SK-N-SH (cell line): ENCODE measurements at regions not wholly inside any gene's neighbourhood (a gene's known extent, or its start where the extent isn't known, plus 50 kb on each side); places are given as distances from the start of the nearest gene placed in this dataset.

Experiments
- CTCF ChIA-PET: fragments of 300-600, 350-600 bp; formaldehyde crosslinking; extraction: SDS; loops from one replicate; lab custom pipeline; 2021; lab: Yijun Ruan, JAX
- POLR2A ChIA-PET: fragments of 350-600 bp; sonication (Branson Sonifier 250); formaldehyde crosslinking; extraction: SDS; loops from one replicate; lab custom pipeline; 2020; ENCODE audit warnings: antibody characterized with exemption, inconsistent platforms; lab: Yijun Ruan, JAX
- DNase-seq: peaks from one replicate; pipeline ENCODE4 v3.0.0; 2012
- H2AFZ ChIP-seq: fragments of 200-600 bp; sonication (generic); 2 replicates; pipeline ENCODE4 v1.8.1; 2016; ENCODE audit warnings: antibody characterized with exemption, mild to moderate bottlenecking, low read depth
- H3F3A ChIP-seq: fragments of 200-600 bp; sonication (generic); replicated peaks from 2 replicates; pipeline ENCODE3; 2016; ENCODE audit warnings: antibody characterized with exemption, mild to moderate bottlenecking; ENCODE audit not compliant: insufficient read depth
- H3K27ac ChIP-seq, 2 experiments: fragments of 200-500 bp in 1 of 2; fragments of 200-600 bp in 1 of 2; sonication (Bioruptor generic) in 1 of 2; sonication (generic), shearing (Covaris generic) in 1 of 2; 2 replicates each; pipeline versions ENCODE4 v1.5.1 to v1.6.1; 2014 to 2016; ENCODE audit warnings: low read depth in 2 of 2, inconsistent platforms in 1 of 2, low read length in 1 of 2, mild to moderate bottlenecking in 1 of 2, mixed read lengths in 1 of 2
- H3K27me3 ChIP-seq: fragments of 200-600 bp; sonication (generic), shearing (Covaris generic); 2 replicates; pipeline ENCODE4 v1.6.1; 2016; ENCODE audit warnings: mixed run types; ENCODE audit not compliant: insufficient read depth
- H3K36me3 ChIP-seq, 2 experiments: fragments of 200-500 bp in 1 of 2; fragments of 200-600 bp in 1 of 2; sonication (Bioruptor generic) in 1 of 2; sonication (generic) in 1 of 2; replicated peaks in 1 of 2; 2 replicates each; pipeline versions ENCODE3 to v1.5.1; 2014 to 2016; ENCODE audit warnings: low read length in 1 of 2, mild to moderate bottlenecking in 1 of 2; ENCODE audit not compliant: insufficient read depth in 2 of 2, control insufficient read depth in 1 of 2
- H3K4me1 ChIP-seq, 2 experiments: fragments of 200-500 bp in 1 of 2; fragments of 200-600 bp in 1 of 2; sonication (Bioruptor generic) in 1 of 2; sonication (generic), shearing (Covaris generic) in 1 of 2; 2 replicates each; pipeline versions ENCODE4 v1.5.1 to v1.6.1; 2014 to 2016; ENCODE audit warnings: low read depth in 1 of 2, low read length in 1 of 2, mixed run types in 1 of 2; ENCODE audit not compliant: insufficient read depth in 2 of 2, control insufficient read depth in 1 of 2
- H3K4me2 ChIP-seq: fragments of 200-600 bp; sonication (generic), shearing (Covaris generic); 2 replicates; pipeline ENCODE4 v1.6.1; 2017; ENCODE audit warnings: mixed run types
- H3K4me3 ChIP-seq, 2 experiments: fragments of 200-500 bp in 1 of 2; fragments of 200-600 bp in 1 of 2; sonication (Bioruptor generic) in 1 of 2; sonication (generic), shearing (Covaris generic) in 1 of 2; 2 replicates each; pipeline versions ENCODE4 v1.5.1 to v1.8.1; 2014 to 2016; ENCODE audit warnings: low read depth in 2 of 2, inconsistent platforms in 1 of 2, low read length in 1 of 2, mild to moderate bottlenecking in 1 of 2, mixed read lengths in 1 of 2, moderate library complexity in 1 of 2
- H3K79me2 ChIP-seq: fragments of 200-600 bp; sonication (generic); 2 replicates; pipeline ENCODE4 v1.8.1; 2017; ENCODE audit warnings: mild to moderate bottlenecking; ENCODE audit not compliant: insufficient read depth
- H3K9ac ChIP-seq: fragments of 200-600 bp; sonication (generic); 2 replicates; pipeline ENCODE4 v1.6.1; 2017; ENCODE audit warnings: mixed run types
- H3K9me2 ChIP-seq: fragments of 200-600 bp; sonication (generic); 2 replicates; pipeline ENCODE4 v1.6.1; 2017; ENCODE audit warnings: mixed run types
- H3K9me3 ChIP-seq: fragments of 200-600 bp; sonication (generic); 2 replicates; pipeline ENCODE4 v1.6.1; 2017; ENCODE audit warnings: mixed run types, mild to moderate bottlenecking, moderate library complexity
- H4K20me1 ChIP-seq: fragments of 200-600 bp; sonication (generic); 2 replicates; pipeline ENCODE4 v1.6.1; 2017; ENCODE audit warnings: mild to moderate bottlenecking, mixed run types; ENCODE audit not compliant: insufficient read depth
- CHD2 ChIP-seq: fragments of 150-350 bp; IDR thresholded peaks from 2 replicates; pipeline ENCODE4 v1.6.1; 2018; ENCODE audit warnings: low read length; ENCODE audit not compliant: partially characterized antibody
- ELF1 ChIP-seq: IDR thresholded peaks from 2 replicates; pipeline ENCODE4 v1.4.0; 2012
- EP300 ChIP-seq, 2 experiments: IDR thresholded peaks; 2 replicates each; pipeline versions ENCODE4 v1.4.0 to v1.6.1; 2012; ENCODE audit warnings: borderline replicate concordance in 1 of 2, low read depth in 1 of 2, low read length in 1 of 2
- FOSL2 ChIP-seq: IDR thresholded peaks from 2 replicates; pipeline ENCODE4 v1.4.0; 2012; ENCODE audit warnings: low read depth, mild to moderate bottlenecking, moderate library complexity, borderline replicate concordance
- FOXJ3 ChIP-seq: sonication (generic); formaldehyde crosslinking; IDR thresholded peaks from 2 replicates; pipeline ENCODE4 v1.5.1; 2020; ENCODE audit warnings: mild to moderate bottlenecking, missing genetic modification reagents
- FOXM1 ChIP-seq: IDR thresholded peaks from 2 replicates; pipeline ENCODE4 v1.4.0; 2012; ENCODE audit warnings: low read depth, mild to moderate bottlenecking
- GATA2 ChIP-seq: sonication (generic); formaldehyde crosslinking; IDR thresholded peaks from 2 replicates; pipeline ENCODE4 v1.5.0; 2020; ENCODE audit warnings: mild to moderate bottlenecking, missing genetic modification reagents
- JUND ChIP-seq: IDR thresholded peaks from 2 replicates; pipeline ENCODE4 v1.4.0; 2012
- MXI1 ChIP-seq: IDR thresholded peaks from 2 replicates; pipeline ENCODE4 v1.6.1; 2012; ENCODE audit warnings: mild to moderate bottlenecking, low read depth, low read length, improper control_type of control experiment
- NFIC ChIP-seq: IDR thresholded peaks from 2 replicates; pipeline ENCODE4 v1.4.0; 2012; ENCODE audit warnings: borderline replicate concordance
- RCOR1 ChIP-seq: fragments of 150-350 bp; IDR thresholded peaks from 2 replicates; pipeline ENCODE4 v1.6.1; 2017; ENCODE audit warnings: antibody characterized with exemption, low read length
- TAF1 ChIP-seq: IDR thresholded peaks from 2 replicates; pipeline ENCODE4 v1.6.1; 2012; ENCODE audit warnings: low read depth, mild to moderate bottlenecking, low read length, moderate library complexity, borderline replicate concordance
- TCF12 ChIP-seq: IDR thresholded peaks from 2 replicates; pipeline ENCODE4 v1.4.0; 2012
- WGBS: methylation state at CpG from one replicate; pipeline ENCODE4 v1.1.6; 2017; ENCODE audit warnings: low lambda C conversion rate; 5-methylcytosine and 5-hydroxymethylcytosine counted together
- TF ChIP-seq, protein P1 (sequence below): fragments of 150-350 bp; IDR thresholded peaks from 2 replicates; pipeline ENCODE4 v1.6.1; 2016; ENCODE audit warnings: mild to moderate bottlenecking, low read depth, low read length
- TF ChIP-seq, protein P2 (sequence below): IDR thresholded peaks from 2 replicates; pipeline ENCODE4; 2012
- TF ChIP-seq, protein P3 (sequence below): fragments of 150-350 bp; IDR thresholded peaks from 2 replicates; pipeline ENCODE4 v1.6.1; 2017; ENCODE audit warnings: antibody characterized with exemption, low read length, low read depth, borderline replicate concordance
- TF ChIP-seq, protein P4 (sequence below): IDR thresholded peaks from 2 replicates; pipeline ENCODE4 v1.4.0; 2012; ENCODE audit warnings: low read depth, borderline replicate concordance
- TF ChIP-seq, protein P5 (sequence below): IDR thresholded peaks from 2 replicates; pipeline ENCODE4 v1.4.0; 2012; ENCODE audit warnings: low read depth, borderline replicate concordance
- TF ChIP-seq, protein P6 (sequence below): IDR thresholded peaks from 2 replicates; pipeline ENCODE4 v1.6.1; 2012; ENCODE audit warnings: mild to moderate bottlenecking, low read depth, low read length, moderate library complexity
- TF ChIP-seq, protein P7 (sequence below): fragments of 200-600 bp; sonication (generic); IDR thresholded peaks from 2 replicates; pipeline ENCODE4 v1.6.1; 2017; ENCODE audit warnings: antibody characterized with exemption, mild to moderate bottlenecking, moderate library complexity

DNA sequence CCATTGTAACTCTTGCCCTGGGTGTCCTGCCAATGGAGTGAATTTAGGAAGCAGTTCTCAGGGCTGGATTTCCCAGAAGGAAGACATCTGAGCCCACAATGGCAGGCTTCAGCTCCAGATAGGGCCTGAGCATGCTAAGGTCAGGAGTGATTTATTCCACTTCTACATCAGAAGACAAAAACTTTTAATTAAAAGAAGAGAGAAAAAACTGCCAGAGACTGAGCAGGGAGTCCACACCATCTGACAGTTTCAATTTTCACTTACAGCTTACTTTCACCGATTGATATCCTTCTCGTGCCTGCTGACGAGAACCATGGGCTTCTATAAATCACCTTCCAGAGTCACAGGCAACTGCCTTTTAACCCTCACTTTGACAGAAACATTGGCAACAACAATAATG lies 228.3 kb upstream of the BRINP1 start:
- no peaks in the 10 kb centered on the region for H3F3A ChIP-seq
- H3K4me1 ChIP-seq, result no peaks in the 10 kb centered on the region
- no peaks in the 10 kb centered on the region for H4K20me1 ChIP-seq
- no peak overlapping the region for H3K9ac ChIP-seq
- no peak overlapping the region for H3K27ac ChIP-seq
- no peak overlapping the region for H2AFZ ChIP-seq
- CTCF ChIA-PET, result no interaction called here
- POLR2A ChIA-PET, result no interaction called here
- no peaks in the 10 kb centered on the region for H3K27me3 ChIP-seq
- H3K4me2 ChIP-seq, result no peak overlapping the region
- no peaks in the 10 kb centered on the region for H3K79me2 ChIP-seq
- H3K36me3 ChIP-seq, result no peaks in the 10 kb centered on the region
- no peaks in the 10 kb centered on the region for H3K9me2 ChIP-seq
- H3K9me3 ChIP-seq, result no peaks in the 10 kb centered on the region
- TF ChIP-seq, protein P1, sequence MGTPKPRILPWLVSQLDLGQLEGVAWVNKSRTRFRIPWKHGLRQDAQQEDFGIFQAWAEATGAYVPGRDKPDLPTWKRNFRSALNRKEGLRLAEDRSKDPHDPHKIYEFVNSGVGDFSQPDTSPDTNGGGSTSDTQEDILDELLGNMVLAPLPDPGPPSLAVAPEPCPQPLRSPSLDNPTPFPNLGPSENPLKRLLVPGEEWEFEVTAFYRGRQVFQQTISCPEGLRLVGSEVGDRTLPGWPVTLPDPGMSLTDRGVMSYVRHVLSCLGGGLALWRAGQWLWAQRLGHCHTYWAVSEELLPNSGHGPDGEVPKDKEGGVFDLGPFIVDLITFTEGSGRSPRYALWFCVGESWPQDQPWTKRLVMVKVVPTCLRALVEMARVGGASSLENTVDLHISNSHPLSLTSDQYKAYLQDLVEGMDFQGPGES, result no peak
- TF ChIP-seq, protein P2, sequence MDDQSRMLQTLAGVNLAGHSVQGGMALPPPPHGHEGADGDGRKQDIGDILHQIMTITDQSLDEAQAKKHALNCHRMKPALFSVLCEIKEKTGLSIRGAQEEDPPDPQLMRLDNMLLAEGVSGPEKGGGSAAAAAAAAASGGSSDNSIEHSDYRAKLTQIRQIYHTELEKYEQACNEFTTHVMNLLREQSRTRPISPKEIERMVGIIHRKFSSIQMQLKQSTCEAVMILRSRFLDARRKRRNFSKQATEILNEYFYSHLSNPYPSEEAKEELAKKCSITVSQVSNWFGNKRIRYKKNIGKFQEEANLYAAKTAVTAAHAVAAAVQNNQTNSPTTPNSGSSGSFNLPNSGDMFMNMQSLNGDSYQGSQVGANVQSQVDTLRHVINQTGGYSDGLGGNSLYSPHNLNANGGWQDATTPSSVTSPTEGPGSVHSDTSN, result no peak
- TF ChIP-seq CHD2 (no peak), ELF1 (no peak), TAF1 (no peak), GATA2 (CRISPR knock-in tag) (no peak), TCF12 (no peak), MXI1 (no peak), FOSL2 (no peak), JUND (no peak), RCOR1 (no peak), NFIC (no peak), EP300 (IDR thresholded peaks at IDR 0.05; ENCODE audit: borderline replicate concordance in 1 of 2, low read depth in 1 of 2, low read length in 1 of 2) (no peak), FOXM1 (no peak), FOXJ3 (CRISPR knock-in tag) (no peak)
- TF ChIP-seq, protein P3, sequence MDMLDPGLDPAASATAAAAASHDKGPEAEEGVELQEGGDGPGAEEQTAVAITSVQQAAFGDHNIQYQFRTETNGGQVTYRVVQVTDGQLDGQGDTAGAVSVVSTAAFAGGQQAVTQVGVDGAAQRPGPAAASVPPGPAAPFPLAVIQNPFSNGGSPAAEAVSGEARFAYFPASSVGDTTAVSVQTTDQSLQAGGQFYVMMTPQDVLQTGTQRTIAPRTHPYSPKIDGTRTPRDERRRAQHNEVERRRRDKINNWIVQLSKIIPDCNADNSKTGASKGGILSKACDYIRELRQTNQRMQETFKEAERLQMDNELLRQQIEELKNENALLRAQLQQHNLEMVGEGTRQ, result no peak
- TF ChIP-seq, protein P4, sequence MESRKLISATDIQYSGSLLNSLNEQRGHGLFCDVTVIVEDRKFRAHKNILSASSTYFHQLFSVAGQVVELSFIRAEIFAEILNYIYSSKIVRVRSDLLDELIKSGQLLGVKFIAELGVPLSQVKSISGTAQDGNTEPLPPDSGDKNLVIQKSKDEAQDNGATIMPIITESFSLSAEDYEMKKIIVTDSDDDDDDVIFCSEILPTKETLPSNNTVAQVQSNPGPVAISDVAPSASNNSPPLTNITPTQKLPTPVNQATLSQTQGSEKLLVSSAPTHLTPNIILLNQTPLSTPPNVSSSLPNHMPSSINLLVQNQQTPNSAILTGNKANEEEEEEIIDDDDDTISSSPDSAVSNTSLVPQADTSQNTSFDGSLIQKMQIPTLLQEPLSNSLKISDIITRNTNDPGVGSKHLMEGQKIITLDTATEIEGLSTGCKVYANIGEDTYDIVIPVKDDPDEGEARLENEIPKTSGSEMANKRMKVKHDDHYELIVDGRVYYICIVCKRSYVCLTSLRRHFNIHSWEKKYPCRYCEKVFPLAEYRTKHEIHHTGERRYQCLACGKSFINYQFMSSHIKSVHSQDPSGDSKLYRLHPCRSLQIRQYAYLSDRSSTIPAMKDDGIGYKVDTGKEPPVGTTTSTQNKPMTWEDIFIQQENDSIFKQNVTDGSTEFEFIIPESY, result no peak
- TF ChIP-seq, protein P5, sequence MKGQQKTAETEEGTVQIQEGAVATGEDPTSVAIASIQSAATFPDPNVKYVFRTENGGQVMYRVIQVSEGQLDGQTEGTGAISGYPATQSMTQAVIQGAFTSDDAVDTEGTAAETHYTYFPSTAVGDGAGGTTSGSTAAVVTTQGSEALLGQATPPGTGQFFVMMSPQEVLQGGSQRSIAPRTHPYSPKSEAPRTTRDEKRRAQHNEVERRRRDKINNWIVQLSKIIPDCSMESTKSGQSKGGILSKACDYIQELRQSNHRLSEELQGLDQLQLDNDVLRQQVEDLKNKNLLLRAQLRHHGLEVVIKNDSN, result no peak
- TF ChIP-seq, protein P6, sequence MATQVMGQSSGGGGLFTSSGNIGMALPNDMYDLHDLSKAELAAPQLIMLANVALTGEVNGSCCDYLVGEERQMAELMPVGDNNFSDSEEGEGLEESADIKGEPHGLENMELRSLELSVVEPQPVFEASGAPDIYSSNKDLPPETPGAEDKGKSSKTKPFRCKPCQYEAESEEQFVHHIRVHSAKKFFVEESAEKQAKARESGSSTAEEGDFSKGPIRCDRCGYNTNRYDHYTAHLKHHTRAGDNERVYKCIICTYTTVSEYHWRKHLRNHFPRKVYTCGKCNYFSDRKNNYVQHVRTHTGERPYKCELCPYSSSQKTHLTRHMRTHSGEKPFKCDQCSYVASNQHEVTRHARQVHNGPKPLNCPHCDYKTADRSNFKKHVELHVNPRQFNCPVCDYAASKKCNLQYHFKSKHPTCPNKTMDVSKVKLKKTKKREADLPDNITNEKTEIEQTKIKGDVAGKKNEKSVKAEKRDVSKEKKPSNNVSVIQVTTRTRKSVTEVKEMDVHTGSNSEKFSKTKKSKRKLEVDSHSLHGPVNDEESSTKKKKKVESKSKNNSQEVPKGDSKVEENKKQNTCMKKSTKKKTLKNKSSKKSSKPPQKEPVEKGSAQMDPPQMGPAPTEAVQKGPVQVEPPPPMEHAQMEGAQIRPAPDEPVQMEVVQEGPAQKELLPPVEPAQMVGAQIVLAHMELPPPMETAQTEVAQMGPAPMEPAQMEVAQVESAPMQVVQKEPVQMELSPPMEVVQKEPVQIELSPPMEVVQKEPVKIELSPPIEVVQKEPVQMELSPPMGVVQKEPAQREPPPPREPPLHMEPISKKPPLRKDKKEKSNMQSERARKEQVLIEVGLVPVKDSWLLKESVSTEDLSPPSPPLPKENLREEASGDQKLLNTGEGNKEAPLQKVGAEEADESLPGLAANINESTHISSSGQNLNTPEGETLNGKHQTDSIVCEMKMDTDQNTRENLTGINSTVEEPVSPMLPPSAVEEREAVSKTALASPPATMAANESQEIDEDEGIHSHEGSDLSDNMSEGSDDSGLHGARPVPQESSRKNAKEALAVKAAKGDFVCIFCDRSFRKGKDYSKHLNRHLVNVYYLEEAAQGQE, result no peak
- TF ChIP-seq, protein P7, sequence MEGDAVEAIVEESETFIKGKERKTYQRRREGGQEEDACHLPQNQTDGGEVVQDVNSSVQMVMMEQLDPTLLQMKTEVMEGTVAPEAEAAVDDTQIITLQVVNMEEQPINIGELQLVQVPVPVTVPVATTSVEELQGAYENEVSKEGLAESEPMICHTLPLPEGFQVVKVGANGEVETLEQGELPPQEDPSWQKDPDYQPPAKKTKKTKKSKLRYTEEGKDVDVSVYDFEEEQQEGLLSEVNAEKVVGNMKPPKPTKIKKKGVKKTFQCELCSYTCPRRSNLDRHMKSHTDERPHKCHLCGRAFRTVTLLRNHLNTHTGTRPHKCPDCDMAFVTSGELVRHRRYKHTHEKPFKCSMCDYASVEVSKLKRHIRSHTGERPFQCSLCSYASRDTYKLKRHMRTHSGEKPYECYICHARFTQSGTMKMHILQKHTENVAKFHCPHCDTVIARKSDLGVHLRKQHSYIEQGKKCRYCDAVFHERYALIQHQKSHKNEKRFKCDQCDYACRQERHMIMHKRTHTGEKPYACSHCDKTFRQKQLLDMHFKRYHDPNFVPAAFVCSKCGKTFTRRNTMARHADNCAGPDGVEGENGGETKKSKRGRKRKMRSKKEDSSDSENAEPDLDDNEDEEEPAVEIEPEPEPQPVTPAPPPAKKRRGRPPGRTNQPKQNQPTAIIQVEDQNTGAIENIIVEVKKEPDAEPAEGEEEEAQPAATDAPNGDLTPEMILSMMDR, result no peak
- 43% methylated on average over 3 of the region's 3 CpGs for WGBS
- no peak overlapping the region for H3K4me3 ChIP-seq
- DNase-seq, result no peak
